Chondrocyte (in vitro differentiated cells): ENCODE measurements at regions not wholly inside any gene's neighbourhood (a gene's known extent, or its start where the extent isn't known, plus 50 kb on each side); places are given as distances from the start of the nearest gene placed in this dataset.

Experiments used
- DNase-seq: peaks from one replicate; pipeline ENCODE4 v3.0.0; 2021; ENCODE audit warnings: mixed read lengths, low spot score
- H3K27ac Mint-ChIP-seq: one replicate; pipeline ENCODE4 v1.8.0; 2021; ENCODE audit warnings: mild to moderate bottlenecking, moderate library complexity, mixed read lengths; ENCODE audit not compliant: unreplicated experiment
- H3K27me3 Mint-ChIP-seq: 2 replicates; pipeline ENCODE4 v1.8.0; 2021; ENCODE audit warnings: low read depth, mixed read lengths
- H3K36me3 Mint-ChIP-seq: 2 replicates; pipeline ENCODE4 v1.8.0; 2021; ENCODE audit warnings: low read depth, mixed read lengths
- H3K4me1 Mint-ChIP-seq: 2 replicates; pipeline ENCODE4 v1.8.0; 2021; ENCODE audit warnings: low read depth, mild to moderate bottlenecking, mixed read lengths
- H3K4me3 Mint-ChIP-seq: one replicate; pipeline ENCODE4 v1.8.0; 2021; ENCODE audit warnings: mild to moderate bottlenecking, moderate library complexity, mixed read lengths; ENCODE audit not compliant: unreplicated experiment
- H3K9me3 Mint-ChIP-seq: 2 replicates; pipeline ENCODE4 v1.8.0; 2021; ENCODE audit warnings: low read depth, mixed read lengths
- TF ChIP-seq, protein P1 (sequence below): fragments of 200-600 bp; sonication (generic); IDR thresholded peaks from 2 replicates; pipeline ENCODE4 v1.5.0; 2021; ENCODE audit warnings: antibody characterized with exemption, mild to moderate bottlenecking, moderate library complexity

DNA sequence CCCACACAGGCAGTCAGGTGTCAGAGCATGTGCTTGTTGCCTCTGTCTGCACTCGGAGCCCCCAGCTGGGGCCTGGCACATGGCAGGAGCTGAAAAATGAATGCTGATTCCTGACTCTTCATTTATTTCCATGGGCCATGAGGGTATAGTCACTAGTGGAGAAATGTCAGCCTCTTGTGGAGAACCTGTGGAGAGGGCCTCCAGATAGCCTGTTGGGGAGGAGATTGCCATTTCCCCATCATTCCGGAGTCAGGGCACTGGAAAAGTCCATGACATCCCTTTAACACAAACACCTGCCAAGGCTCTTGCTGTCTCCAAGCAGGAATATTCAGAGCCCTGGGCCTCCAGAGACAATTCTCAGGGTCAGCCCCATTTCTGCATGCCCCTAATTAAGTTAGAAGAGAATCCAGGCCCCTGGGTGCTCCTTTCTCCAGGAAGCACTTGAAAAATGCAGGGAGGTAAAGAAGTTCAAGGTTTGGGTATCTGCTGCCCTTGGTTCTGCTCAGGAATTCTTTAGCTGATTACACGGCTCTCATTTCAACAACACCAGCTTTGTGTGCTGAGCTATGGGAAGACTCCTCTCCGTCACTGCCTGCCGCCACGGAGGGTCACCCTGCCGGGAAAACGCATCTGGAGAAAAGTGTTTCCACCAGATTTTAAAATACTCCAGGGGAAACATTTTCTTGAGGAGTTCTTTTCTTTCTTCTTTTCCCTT lies 311.3 kb downstream of the MYCN start:
- Mint-ChIP-seq H3K36me3 (no peaks in the 10 kb centered on the region), H3K27me3 (peaks cover 23% of the 10 kb centered on the region), H3K4me3 (no peak overlapping the region), H3K4me1 (no peaks in the 10 kb centered on the region), H3K9me3 (peaks cover 3% of the 10 kb centered on the region), H3K27ac (no peak overlapping the region)
- TF ChIP-seq, protein P1, sequence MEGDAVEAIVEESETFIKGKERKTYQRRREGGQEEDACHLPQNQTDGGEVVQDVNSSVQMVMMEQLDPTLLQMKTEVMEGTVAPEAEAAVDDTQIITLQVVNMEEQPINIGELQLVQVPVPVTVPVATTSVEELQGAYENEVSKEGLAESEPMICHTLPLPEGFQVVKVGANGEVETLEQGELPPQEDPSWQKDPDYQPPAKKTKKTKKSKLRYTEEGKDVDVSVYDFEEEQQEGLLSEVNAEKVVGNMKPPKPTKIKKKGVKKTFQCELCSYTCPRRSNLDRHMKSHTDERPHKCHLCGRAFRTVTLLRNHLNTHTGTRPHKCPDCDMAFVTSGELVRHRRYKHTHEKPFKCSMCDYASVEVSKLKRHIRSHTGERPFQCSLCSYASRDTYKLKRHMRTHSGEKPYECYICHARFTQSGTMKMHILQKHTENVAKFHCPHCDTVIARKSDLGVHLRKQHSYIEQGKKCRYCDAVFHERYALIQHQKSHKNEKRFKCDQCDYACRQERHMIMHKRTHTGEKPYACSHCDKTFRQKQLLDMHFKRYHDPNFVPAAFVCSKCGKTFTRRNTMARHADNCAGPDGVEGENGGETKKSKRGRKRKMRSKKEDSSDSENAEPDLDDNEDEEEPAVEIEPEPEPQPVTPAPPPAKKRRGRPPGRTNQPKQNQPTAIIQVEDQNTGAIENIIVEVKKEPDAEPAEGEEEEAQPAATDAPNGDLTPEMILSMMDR: no peak
- DNase-seq: no peak

GRCh38 chr2:16250886-16251285 lies 310.5 kb downstream of the MYCN start:
- peaks cover 23% of the 10 kb centered on the region for H3K27me3 Mint-ChIP-seq
- no peak for DNase-seq
- no peaks in the 10 kb centered on the region for H3K4me1 Mint-ChIP-seq
- H3K9me3 Mint-ChIP-seq: peaks cover 3% of the 10 kb centered on the region
- no peak overlapping the region for H3K4me3 Mint-ChIP-seq
- TF ChIP-seq, protein P1: no peak
- H3K27ac Mint-ChIP-seq: no peak overlapping the region
- H3K36me3 Mint-ChIP-seq: no peaks in the 10 kb centered on the region

GRCh38 chr2:16250466-16250865 lies 310.1 kb downstream of the MYCN start:
- H3K4me1 Mint-ChIP-seq: no peaks in the 10 kb centered on the region
- TF ChIP-seq, protein P1: no peak
- H3K27ac Mint-ChIP-seq: no peak overlapping the region
- no peak for DNase-seq
- H3K4me3 Mint-ChIP-seq: no peak overlapping the region
- H3K9me3 Mint-ChIP-seq: peaks cover 3% of the 10 kb centered on the region
- H3K27me3 Mint-ChIP-seq: peaks cover 23% of the 10 kb centered on the region
- H3K36me3 Mint-ChIP-seq: no peaks in the 10 kb centered on the region

- no peak for DNase-seq
- no peaks in the 10 kb centered on the region for H3K4me1 Mint-ChIP-seq
- H3K9me3 Mint-ChIP-seq: peaks cover 3% of the 10 kb centered on the region
Measured at GRCh38 chr2:16250056-16250425, 309.7 kb downstream of the MYCN start.

DNA sequence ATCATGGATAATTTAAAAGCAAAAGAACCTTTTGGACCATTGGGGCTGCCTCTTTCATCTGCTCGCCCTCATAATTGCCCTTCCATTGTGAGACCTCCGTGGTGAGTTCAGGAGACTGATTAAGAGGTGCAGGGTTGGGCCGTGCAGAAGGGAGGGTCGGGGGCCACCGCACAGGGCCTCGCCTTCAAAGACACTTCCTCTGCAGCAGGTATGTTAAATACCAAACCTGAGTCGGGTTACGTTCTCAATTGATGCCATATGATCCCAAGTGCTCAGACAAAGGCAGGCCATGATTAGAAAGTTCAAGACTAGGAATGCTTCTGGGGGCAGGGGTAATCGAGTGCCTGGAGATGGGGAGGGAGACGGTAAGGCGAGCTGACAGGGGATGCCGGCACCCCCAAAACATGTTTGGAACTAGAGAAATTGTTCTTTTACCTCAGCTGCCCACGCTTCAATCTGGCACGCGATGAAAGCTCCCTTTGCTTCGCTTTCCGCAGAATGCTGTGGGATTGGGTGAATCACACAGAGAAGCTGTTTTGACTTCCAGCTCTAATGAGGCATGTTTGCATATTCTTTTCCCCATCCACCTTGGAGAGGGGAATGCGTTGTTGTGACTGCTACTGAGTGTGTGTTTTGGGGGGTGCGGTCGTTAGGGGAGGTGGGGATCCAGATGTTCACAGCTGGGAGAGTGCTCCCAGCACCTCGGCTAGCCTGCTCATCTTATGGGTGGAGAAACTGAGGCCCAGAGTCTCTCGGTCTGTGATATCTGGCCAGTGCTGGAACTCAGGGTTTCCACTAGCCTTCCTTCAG lies 309.1 kb downstream of the MYCN start:
- H3K4me3 Mint-ChIP-seq: no peak overlapping the region

More at GRCh38 chr2:16250056-16250425, 309.7 kb downstream of the MYCN start:
- Mint-ChIP-seq H3K27ac (no peak overlapping the region), H3K27me3 (peaks cover 23% of the 10 kb centered on the region), H3K36me3 (no peaks in the 10 kb centered on the region), H3K4me3 (no peak overlapping the region)
- TF ChIP-seq, protein P1: no peak

More for the DNA sequence above, 309.1 kb downstream of the MYCN start:
- Mint-ChIP-seq H3K36me3 (no peaks in the 10 kb centered on the region), H3K27me3 (peaks cover 23% of the 10 kb centered on the region), H3K4me1 (no peaks in the 10 kb centered on the region), H3K27ac (no peak overlapping the region), H3K9me3 (no peaks in the 10 kb centered on the region)
- no peak for DNase-seq
- TF ChIP-seq, protein P1: no peak
